Sigmoid colon (tissue), 4 donors: ENCODE measurements at regions not wholly inside any gene's neighbourhood (a gene's known extent, or its start where the extent isn't known, plus 50 kb on each side); places are given as distances from the start of the nearest gene placed in this dataset.

Source experiments
- EP300 ChIP-seq, 4 donors: sonication (generic); formaldehyde crosslinking; IDR thresholded peaks; one replicate each; pipeline ENCODE4 v1.6.1; 2017; ENCODE audit warnings: antibody characterized with exemption in 4 of 4
- POLR2A ChIP-seq, 2 donors: fragments of 450-650 bp; IDR thresholded peaks; one replicate each; pipeline ENCODE4 v1.6.1; 2016; ENCODE audit warnings: antibody characterized with exemption in 2 of 2, mild to moderate bottlenecking in 2 of 2, moderate library complexity in 2 of 2
- TF ChIP-seq, protein P1 (sequence below), 4 experiments: fragments of 450-650 bp in 3 of 4; fragments of 200-600 bp in 1 of 4; IDR thresholded peaks; one replicate each; pipeline ENCODE4 v1.5.1; 2016 to 2019; ENCODE audit warnings: antibody characterized with exemption in 4 of 4, mild to moderate bottlenecking in 3 of 4, moderate library complexity in 2 of 4

DNA sequence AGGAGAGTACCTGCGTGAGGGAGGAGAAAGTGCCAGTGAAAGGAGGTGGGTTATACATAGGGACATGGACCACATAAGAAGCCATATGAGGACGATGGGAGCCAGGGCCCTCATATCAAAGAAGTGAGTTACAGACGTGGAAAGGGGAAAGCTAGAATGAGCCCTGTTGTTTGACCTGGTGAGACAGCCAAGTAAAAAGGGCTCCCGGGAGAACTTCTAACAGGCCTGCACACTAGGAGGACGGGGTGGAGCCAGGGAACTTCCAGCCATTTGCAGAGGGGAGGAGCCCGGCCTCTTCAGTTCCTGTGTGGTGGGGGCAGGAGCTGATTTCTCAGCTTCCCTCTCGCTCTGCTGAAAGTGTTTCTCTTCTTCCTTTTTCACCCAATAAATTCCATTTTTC lies 84.1 kb upstream of the SLC66A3 start:
- TF ChIP-seq POLR2A (IDR thresholded peaks at IDR 0.05) (no peak), EP300 (IDR thresholded peaks at IDR 0.05) (no peak)
- TF ChIP-seq, protein P1, sequence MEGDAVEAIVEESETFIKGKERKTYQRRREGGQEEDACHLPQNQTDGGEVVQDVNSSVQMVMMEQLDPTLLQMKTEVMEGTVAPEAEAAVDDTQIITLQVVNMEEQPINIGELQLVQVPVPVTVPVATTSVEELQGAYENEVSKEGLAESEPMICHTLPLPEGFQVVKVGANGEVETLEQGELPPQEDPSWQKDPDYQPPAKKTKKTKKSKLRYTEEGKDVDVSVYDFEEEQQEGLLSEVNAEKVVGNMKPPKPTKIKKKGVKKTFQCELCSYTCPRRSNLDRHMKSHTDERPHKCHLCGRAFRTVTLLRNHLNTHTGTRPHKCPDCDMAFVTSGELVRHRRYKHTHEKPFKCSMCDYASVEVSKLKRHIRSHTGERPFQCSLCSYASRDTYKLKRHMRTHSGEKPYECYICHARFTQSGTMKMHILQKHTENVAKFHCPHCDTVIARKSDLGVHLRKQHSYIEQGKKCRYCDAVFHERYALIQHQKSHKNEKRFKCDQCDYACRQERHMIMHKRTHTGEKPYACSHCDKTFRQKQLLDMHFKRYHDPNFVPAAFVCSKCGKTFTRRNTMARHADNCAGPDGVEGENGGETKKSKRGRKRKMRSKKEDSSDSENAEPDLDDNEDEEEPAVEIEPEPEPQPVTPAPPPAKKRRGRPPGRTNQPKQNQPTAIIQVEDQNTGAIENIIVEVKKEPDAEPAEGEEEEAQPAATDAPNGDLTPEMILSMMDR (IDR thresholded peaks at IDR 0.05) = no peak
